Mesothelial cell of epicardium (in vitro differentiated cells): ENCODE measurements at regions not wholly inside any gene's neighbourhood (a gene's known extent, or its start where the extent isn't known, plus 50 kb on each side); places are given as distances from the start of the nearest gene placed in this dataset.

Experiments
- DNase-seq, 2 experiments: peaks; one replicate each; pipeline ENCODE4 v3.0.0; 2021; ENCODE audit warnings: low spot score in 2 of 2; ENCODE audit not compliant: unreplicated experiment in 2 of 2
- H3K27ac Mint-ChIP-seq: 2 replicates; pipeline ENCODE4 v1.8.0; 2021; ENCODE audit warnings: mixed read lengths
- H3K27me3 Mint-ChIP-seq: 2 replicates; pipeline ENCODE4 v1.8.0; 2021; ENCODE audit warnings: low read depth, mixed read lengths
- H3K36me3 Mint-ChIP-seq: 2 replicates; pipeline ENCODE4 v1.8.0; 2021; ENCODE audit warnings: mixed read lengths
- H3K4me1 Mint-ChIP-seq: 2 replicates; pipeline ENCODE4 v1.8.0; 2021; ENCODE audit warnings: mixed read lengths
- H3K4me3 Mint-ChIP-seq: 2 replicates; pipeline ENCODE4 v1.8.0; 2021; ENCODE audit warnings: mild to moderate bottlenecking, moderate library complexity, mixed read lengths
- H3K9me3 Mint-ChIP-seq: 2 replicates; pipeline ENCODE4 v1.8.0; 2021; ENCODE audit warnings: mixed read lengths
- CTCF ChIP-seq: fragments of 200-600 bp; sonication (generic); IDR thresholded peaks from one replicate; pipeline ENCODE4 v1.5.0; 2021; ENCODE audit warnings: antibody characterized with exemption; ENCODE audit not compliant: unreplicated experiment

DNA sequence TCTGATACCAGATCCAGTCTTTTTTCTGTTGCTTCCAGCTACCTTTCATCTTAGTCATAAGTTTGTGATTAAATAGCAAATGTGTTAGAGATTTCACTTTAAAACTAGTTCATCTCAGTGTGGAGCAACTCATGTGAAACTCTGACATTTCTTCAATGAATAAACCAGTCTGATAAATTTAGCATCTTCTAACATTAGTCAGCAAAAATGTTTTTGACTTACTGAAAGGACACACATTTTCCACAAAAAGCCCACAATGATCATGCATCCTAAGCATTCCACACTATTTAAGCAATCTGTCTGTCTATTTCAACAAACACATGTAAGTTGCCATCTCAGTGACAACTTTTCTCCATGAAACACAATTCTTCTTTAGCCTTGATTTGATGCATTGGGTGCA is 222.2 kb upstream of the SLC35B3 start:
- no peaks in the 10 kb centered on the region for H3K9me3 Mint-ChIP-seq
- no peak for DNase-seq

GRCh38 chr6:8655670-8656454 is 220.5 kb upstream of the SLC35B3 start:
- Mint-ChIP-seq H3K4me1 (peaks cover 17% of the 10 kb centered on the region), H3K27ac (no peak overlapping the region), H3K4me3 (no peak overlapping the region), H3K27me3 (no peaks in the 10 kb centered on the region), H3K9me3 (no peaks in the 10 kb centered on the region), H3K36me3 (no peaks in the 10 kb centered on the region)
- no peak for TF ChIP-seq CTCF
- DNase-seq, result no peak

More for the DNA sequence above, 222.2 kb upstream of the SLC35B3 start:
- Mint-ChIP-seq H3K27me3 (no peaks in the 10 kb centered on the region), H3K4me1 (peaks cover 19% of the 10 kb centered on the region), H3K36me3 (no peaks in the 10 kb centered on the region), H3K27ac (no peak overlapping the region), H3K4me3 (no peak overlapping the region)
- TF ChIP-seq CTCF, result no peak

DNA sequence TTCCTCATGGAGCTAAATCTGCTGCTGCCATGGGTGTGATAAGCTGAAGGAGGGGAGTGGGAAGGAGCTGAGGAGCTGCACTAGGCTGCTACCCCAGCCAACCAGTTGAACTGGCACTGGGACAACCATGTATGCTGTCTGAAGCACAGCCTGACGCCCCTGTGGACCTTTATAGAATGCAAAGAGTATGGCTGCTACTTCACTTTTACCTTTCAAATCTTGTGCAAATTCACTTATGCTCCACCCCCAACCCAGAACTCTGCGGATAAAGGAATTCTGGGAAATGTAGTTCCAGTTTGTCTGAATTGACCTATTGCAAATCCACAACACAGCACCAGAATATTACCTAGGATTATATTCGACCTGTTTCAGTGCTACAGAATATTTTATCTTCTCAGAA is 217.4 kb upstream of the SLC35B3 start:
- no peak for TF ChIP-seq CTCF
- DNase-seq, result no peak

GRCh38 chr6:8651998-8652397 is 216.7 kb upstream of the SLC35B3 start:
- no peak for TF ChIP-seq CTCF
- H3K27me3 Mint-ChIP-seq, result no peaks in the 10 kb centered on the region
- H3K4me1 Mint-ChIP-seq, result no peaks in the 10 kb centered on the region
- peaks cover 11% of the 10 kb centered on the region for H3K9me3 Mint-ChIP-seq
- DNase-seq, result no peak
- no peak overlapping the region for H3K4me3 Mint-ChIP-seq
- H3K27ac Mint-ChIP-seq, result no peak overlapping the region
- H3K36me3 Mint-ChIP-seq, result no peaks in the 10 kb centered on the region

More for the DNA sequence above, 217.4 kb upstream of the SLC35B3 start:
- Mint-ChIP-seq H3K36me3 (no peaks in the 10 kb centered on the region), H3K9me3 (peaks cover 11% of the 10 kb centered on the region), H3K27ac (no peak overlapping the region), H3K27me3 (no peaks in the 10 kb centered on the region), H3K4me3 (no peak overlapping the region), H3K4me1 (peaks cover 1% of the 10 kb centered on the region)

GRCh38 chr6:8645212-8645611 is 209.9 kb upstream of the SLC35B3 start:
- Mint-ChIP-seq H3K36me3 (no peaks in the 10 kb centered on the region), H3K9me3 (peaks cover 13% of the 10 kb centered on the region), H3K4me1 (no peaks in the 10 kb centered on the region), H3K27me3 (no peaks in the 10 kb centered on the region), H3K4me3 (no peak overlapping the region), H3K27ac (no peak overlapping the region)
- no peak for TF ChIP-seq CTCF
- no peak for DNase-seq

DNA sequence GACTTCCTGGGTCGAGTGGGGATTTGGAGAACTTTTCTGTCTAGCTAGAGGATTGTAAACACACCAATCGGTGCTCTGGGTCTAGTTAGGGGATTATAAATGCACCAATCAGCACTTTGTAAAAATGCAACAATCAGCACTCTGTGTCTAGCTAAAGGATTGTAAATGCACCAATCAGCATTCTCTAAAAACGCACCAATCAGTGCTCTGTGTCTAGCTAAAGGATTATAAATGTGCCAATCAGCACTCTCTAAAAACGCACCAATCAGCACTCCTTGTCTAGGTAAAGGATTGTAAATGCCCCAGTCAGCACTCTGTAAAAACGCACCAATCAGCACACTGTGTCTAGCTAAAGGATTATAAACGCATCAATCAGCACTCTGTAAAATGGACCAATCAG is 209.0 kb upstream of the SLC35B3 start:
- DNase-seq, result no peak
- Mint-ChIP-seq H3K4me1 (no peaks in the 10 kb centered on the region), H3K9me3 (peaks cover 16% of the 10 kb centered on the region), H3K4me3 (no peak overlapping the region), H3K27me3 (no peaks in the 10 kb centered on the region), H3K27ac (no peak overlapping the region), H3K36me3 (no peaks in the 10 kb centered on the region)
- TF ChIP-seq CTCF, result no peak
